GM23338 (cell line): ENCODE measurements at regions not wholly inside any gene's neighbourhood (a gene's known extent, or its start where the extent isn't known, plus 50 kb on each side); places are given as distances from the start of the nearest gene placed in this dataset.

Experiments used
- ATAC-seq: fragments of 200-7000 bp; cut with Tn5 transposase; 3 replicates; pipeline ENCODE4 v1.9.1; 2020
- DNase-seq: peaks from one replicate; pipeline ENCODE4 v3.0.0-alpha.2; 2015; ENCODE audit warnings: low spot score
- H2AFZ ChIP-seq: fragments of 200-600 bp; sonication (generic); 2 replicates; pipeline ENCODE4 v1.8.0; 2016; ENCODE audit warnings: antibody characterized with exemption, mild to moderate bottlenecking, moderate library complexity
- H3F3A ChIP-seq: fragments of 200-600 bp; sonication (generic); replicated peaks from 2 replicates; pipeline ENCODE4 v1.8.0; 2017; ENCODE audit warnings: antibody characterized with exemption, mixed run types, low read depth
- H3K27ac ChIP-seq: fragments of 200-600 bp; sonication (generic); 2 replicates; pipeline ENCODE4 v1.6.1; 2016; ENCODE audit warnings: low read depth
- H3K27me3 ChIP-seq: fragments of 200-600 bp; sonication (generic); 2 replicates; pipeline ENCODE4 v1.8.0; 2016; ENCODE audit warnings: mild to moderate bottlenecking, mixed run types, moderate library complexity; ENCODE audit not compliant: insufficient read depth
- H3K36me3 ChIP-seq: fragments of 200-600 bp; sonication (generic); 2 replicates; pipeline ENCODE4 v1.8.0; 2016; ENCODE audit warnings: mild to moderate bottlenecking; ENCODE audit not compliant: insufficient read depth
- H3K4me1 ChIP-seq: fragments of 200-600 bp; sonication (generic); 2 replicates; pipeline ENCODE4 v1.8.0; 2016; ENCODE audit warnings: mild to moderate bottlenecking, moderate library complexity; ENCODE audit not compliant: insufficient read depth
- H3K4me2 ChIP-seq: fragments of 200-600 bp; sonication (generic); 2 replicates; pipeline ENCODE4 v1.7.1; 2017; ENCODE audit warnings: mixed run types
- H3K4me3 ChIP-seq: fragments of 200-600 bp; sonication (generic); 2 replicates; pipeline ENCODE4 v1.6.1; 2016; ENCODE audit warnings: mixed run types
- H3K79me2 ChIP-seq: fragments of 200-600 bp; sonication (generic); replicated peaks from 2 replicates; pipeline ENCODE4 v1.8.0; 2017; ENCODE audit warnings: mild to moderate bottlenecking; ENCODE audit not compliant: insufficient read depth
- H3K9me2 ChIP-seq: fragments of 200-600 bp; sonication (generic); 2 replicates; pipeline ENCODE4 v1.8.0; 2017; ENCODE audit not compliant: insufficient read depth
- H4K20me1 ChIP-seq: fragments of 200-600 bp; sonication (generic); replicated peaks from 2 replicates; pipeline ENCODE4 v1.8.0; 2017; ENCODE audit warnings: mild to moderate bottlenecking; ENCODE audit not compliant: insufficient read depth
- H3K27ac Mint-ChIP-seq: 2 replicates; pipeline ENCODE4 v1.8.0; 2020; ENCODE audit warnings: inconsistent platforms, mild to moderate bottlenecking, moderate library complexity, mixed read lengths
- H3K27me3 Mint-ChIP-seq: 3 replicates; pipeline ENCODE4 v1.8.0; 2022; ENCODE audit warnings: low read depth, mild to moderate bottlenecking, moderate library complexity, mixed read lengths, inconsistent platforms; ENCODE audit not compliant: insufficient read depth, poor library complexity
- H3K36me3 Mint-ChIP-seq: 3 replicates; pipeline ENCODE4 v1.8.0; 2021; ENCODE audit warnings: low read depth, mild to moderate bottlenecking, inconsistent platforms, moderate library complexity, mixed read lengths
- H3K4me1 Mint-ChIP-seq: 3 replicates; pipeline ENCODE4 v1.8.0; 2020; ENCODE audit warnings: mild to moderate bottlenecking, inconsistent platforms, mixed read lengths
- H3K4me3 Mint-ChIP-seq: 3 replicates; pipeline ENCODE4 v1.8.0; 2021; ENCODE audit warnings: moderate library complexity, mild to moderate bottlenecking, inconsistent platforms, mixed read lengths
- H3K9me3 Mint-ChIP-seq: 3 replicates; pipeline ENCODE4 v1.8.0; 2020; ENCODE audit warnings: moderate library complexity, mild to moderate bottlenecking, inconsistent platforms, mixed read lengths
- EZH2 ChIP-seq: fragments of 200-600 bp; sonication (generic); IDR thresholded peaks from one replicate; pipeline ENCODE4 v1.8.0; 2017; ENCODE audit warnings: antibody characterized with exemption, mild to moderate bottlenecking, low read depth; ENCODE audit not compliant: unreplicated experiment
- JUNB ChIP-seq: IDR thresholded peaks from one replicate; pipeline ENCODE4 v1.6.1; 2016; ENCODE audit warnings: antibody characterized with exemption; ENCODE audit not compliant: unreplicated experiment
- TF ChIP-seq, protein P1 (sequence below): fragments of 250-450 bp; sonication (Bioruptor Pico); IDR thresholded peaks from 2 replicates; pipeline ENCODE4 v1.5.0; 2020; ENCODE audit warnings: mild to moderate bottlenecking, moderate library complexity
- TF ChIP-seq, protein P2 (sequence below): IDR thresholded peaks from one replicate; pipeline ENCODE4 v1.6.1; 2018; ENCODE audit warnings: antibody characterized with exemption; ENCODE audit not compliant: unreplicated experiment
- TF ChIP-seq, protein P3 (sequence below), 2 experiments: fragments of 200-600 bp in 1 of 2; sonication (generic) in 1 of 2; conservative IDR thresholded peaks; 2 replicates each; pipeline versions ENCODE4 v1.5.1 to v1.6.1; 2016 to 2017; ENCODE audit warnings: antibody characterized with exemption in 2 of 2, low read depth in 2 of 2, mild to moderate bottlenecking in 2 of 2, moderate library complexity in 1 of 2
- TF ChIP-seq, protein P4 (sequence below): IDR thresholded peaks from 2 replicates; pipeline ENCODE4 v1.6.1; 2016; ENCODE audit warnings: antibody characterized with exemption

DNA sequence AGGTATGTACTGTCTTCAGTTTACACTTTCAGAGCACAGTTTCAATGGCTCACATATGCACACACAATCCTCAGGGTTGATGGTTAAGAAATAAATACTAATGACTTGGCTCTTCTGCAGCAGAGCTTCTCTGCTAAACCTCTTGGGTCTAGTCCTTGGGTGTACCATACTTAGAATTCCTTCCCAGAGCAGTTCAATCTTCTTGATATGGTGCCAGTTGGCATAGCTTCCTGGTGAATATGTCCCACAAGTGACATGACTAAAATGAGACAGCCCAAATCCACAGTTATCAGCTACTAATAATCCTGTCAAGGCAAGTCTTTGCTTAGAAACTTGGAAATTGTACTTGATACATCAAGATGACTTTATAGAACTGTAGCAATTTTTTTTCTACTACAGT lies 654.4 kb downstream of the IQCM start:
- H3K4me3 ChIP-seq, result no peak overlapping the region
- H2AFZ ChIP-seq, result no peak overlapping the region
- peaks cover 14% of the 10 kb centered on the region; the same call in 1 of the 2 replicates for H3K4me1 ChIP-seq
- H3F3A ChIP-seq, result no peaks in the 10 kb centered on the region
- no peaks in the 10 kb centered on the region for H3K9me2 ChIP-seq
- H3K4me2 ChIP-seq, result no peak overlapping the region
- H3K4me3 Mint-ChIP-seq, result no peak overlapping the region
- H3K27me3 Mint-ChIP-seq, result no peaks in the 10 kb centered on the region
- H3K27me3 ChIP-seq, result no peaks in the 10 kb centered on the region
- no peaks in the 10 kb centered on the region for H4K20me1 ChIP-seq
- no peaks in the 10 kb centered on the region for H3K36me3 Mint-ChIP-seq
- H3K4me1 Mint-ChIP-seq, result peaks cover 22% of the 10 kb centered on the region
- no peak overlapping the region for H3K27ac Mint-ChIP-seq
- ATAC-seq (no peak), DNase-seq (no peak)
- H3K9me3 Mint-ChIP-seq, result no peaks in the 10 kb centered on the region
- no peaks in the 10 kb centered on the region for H3K36me3 ChIP-seq
- no peak overlapping the region for H3K27ac ChIP-seq
- no peaks in the 10 kb centered on the region for H3K79me2 ChIP-seq
- TF ChIP-seq, protein P1, sequence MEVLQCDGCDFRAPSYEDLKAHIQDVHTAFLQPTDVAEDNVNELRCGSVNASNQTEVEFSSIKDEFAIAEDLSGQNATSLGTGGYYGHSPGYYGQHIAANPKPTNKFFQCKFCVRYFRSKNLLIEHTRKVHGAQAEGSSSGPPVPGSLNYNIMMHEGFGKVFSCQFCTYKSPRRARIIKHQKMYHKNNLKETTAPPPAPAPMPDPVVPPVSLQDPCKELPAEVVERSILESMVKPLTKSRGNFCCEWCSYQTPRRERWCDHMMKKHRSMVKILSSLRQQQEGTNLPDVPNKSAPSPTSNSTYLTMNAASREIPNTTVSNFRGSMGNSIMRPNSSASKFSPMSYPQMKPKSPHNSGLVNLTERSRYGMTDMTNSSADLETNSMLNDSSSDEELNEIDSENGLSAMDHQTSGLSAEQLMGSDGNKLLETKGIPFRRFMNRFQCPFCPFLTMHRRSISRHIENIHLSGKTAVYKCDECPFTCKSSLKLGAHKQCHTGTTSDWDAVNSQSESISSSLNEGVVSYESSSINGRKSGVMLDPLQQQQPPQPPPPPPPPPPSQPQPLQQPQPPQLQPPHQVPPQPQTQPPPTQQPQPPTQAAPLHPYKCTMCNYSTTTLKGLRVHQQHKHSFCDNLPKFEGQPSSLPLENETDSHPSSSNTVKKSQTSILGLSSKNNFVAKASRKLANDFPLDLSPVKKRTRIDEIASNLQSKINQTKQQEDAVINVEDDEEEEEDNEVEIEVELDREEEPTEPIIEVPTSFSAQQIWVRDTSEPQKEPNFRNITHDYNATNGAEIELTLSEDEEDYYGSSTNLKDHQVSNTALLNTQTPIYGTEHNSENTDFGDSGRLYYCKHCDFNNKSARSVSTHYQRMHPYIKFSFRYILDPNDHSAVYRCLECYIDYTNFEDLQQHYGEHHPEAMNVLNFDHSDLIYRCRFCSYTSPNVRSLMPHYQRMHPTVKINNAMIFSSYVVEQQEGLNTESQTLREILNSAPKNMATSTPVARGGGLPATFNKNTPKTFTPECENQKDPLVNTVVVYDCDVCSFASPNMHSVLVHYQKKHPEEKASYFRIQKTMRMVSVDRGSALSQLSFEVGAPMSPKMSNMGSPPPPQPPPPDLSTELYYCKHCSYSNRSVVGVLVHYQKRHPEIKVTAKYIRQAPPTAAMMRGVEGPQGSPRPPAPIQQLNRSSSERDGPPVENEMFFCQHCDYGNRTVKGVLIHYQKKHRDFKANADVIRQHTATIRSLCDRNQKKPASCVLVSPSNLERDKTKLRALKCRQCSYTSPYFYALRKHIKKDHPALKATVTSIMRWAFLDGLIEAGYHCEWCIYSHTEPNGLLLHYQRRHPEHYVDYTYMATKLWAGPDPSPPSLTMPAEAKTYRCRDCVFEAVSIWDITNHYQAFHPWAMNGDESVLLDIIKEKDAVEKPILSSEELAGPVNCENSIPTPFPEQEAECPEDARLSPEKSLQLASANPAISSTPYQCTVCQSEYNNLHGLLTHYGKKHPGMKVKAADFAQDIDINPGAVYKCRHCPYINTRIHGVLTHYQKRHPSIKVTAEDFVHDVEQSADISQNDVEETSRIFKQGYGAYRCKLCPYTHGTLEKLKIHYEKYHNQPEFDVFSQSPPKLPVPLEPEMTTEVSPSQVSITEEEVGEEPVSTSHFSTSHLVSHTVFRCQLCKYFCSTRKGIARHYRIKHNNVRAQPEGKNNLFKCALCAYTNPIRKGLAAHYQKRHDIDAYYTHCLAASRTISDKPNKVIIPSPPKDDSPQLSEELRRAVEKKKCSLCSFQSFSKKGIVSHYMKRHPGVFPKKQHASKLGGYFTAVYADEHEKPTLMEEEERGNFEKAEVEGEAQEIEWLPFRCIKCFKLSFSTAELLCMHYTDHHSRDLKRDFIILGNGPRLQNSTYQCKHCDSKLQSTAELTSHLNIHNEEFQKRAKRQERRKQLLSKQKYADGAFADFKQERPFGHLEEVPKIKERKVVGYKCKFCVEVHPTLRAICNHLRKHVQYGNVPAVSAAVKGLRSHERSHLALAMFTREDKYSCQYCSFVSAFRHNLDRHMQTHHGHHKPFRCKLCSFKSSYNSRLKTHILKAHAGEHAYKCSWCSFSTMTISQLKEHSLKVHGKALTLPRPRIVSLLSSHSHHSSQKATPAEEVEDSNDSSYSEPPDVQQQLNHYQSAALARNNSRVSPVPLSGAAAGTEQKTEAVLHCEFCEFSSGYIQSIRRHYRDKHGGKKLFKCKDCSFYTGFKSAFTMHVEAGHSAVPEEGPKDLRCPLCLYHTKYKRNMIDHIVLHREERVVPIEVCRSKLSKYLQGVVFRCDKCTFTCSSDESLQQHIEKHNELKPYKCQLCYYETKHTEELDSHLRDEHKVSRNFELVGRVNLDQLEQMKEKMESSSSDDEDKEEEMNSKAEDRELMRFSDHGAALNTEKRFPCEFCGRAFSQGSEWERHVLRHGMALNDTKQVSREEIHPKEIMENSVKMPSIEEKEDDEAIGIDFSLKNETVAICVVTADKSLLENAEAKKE (CRISPR knock-in tag), result no peak
- TF ChIP-seq, protein P2, sequence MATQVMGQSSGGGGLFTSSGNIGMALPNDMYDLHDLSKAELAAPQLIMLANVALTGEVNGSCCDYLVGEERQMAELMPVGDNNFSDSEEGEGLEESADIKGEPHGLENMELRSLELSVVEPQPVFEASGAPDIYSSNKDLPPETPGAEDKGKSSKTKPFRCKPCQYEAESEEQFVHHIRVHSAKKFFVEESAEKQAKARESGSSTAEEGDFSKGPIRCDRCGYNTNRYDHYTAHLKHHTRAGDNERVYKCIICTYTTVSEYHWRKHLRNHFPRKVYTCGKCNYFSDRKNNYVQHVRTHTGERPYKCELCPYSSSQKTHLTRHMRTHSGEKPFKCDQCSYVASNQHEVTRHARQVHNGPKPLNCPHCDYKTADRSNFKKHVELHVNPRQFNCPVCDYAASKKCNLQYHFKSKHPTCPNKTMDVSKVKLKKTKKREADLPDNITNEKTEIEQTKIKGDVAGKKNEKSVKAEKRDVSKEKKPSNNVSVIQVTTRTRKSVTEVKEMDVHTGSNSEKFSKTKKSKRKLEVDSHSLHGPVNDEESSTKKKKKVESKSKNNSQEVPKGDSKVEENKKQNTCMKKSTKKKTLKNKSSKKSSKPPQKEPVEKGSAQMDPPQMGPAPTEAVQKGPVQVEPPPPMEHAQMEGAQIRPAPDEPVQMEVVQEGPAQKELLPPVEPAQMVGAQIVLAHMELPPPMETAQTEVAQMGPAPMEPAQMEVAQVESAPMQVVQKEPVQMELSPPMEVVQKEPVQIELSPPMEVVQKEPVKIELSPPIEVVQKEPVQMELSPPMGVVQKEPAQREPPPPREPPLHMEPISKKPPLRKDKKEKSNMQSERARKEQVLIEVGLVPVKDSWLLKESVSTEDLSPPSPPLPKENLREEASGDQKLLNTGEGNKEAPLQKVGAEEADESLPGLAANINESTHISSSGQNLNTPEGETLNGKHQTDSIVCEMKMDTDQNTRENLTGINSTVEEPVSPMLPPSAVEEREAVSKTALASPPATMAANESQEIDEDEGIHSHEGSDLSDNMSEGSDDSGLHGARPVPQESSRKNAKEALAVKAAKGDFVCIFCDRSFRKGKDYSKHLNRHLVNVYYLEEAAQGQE, result no peak
- TF ChIP-seq EZH2, result no peak
- TF ChIP-seq, protein P3, sequence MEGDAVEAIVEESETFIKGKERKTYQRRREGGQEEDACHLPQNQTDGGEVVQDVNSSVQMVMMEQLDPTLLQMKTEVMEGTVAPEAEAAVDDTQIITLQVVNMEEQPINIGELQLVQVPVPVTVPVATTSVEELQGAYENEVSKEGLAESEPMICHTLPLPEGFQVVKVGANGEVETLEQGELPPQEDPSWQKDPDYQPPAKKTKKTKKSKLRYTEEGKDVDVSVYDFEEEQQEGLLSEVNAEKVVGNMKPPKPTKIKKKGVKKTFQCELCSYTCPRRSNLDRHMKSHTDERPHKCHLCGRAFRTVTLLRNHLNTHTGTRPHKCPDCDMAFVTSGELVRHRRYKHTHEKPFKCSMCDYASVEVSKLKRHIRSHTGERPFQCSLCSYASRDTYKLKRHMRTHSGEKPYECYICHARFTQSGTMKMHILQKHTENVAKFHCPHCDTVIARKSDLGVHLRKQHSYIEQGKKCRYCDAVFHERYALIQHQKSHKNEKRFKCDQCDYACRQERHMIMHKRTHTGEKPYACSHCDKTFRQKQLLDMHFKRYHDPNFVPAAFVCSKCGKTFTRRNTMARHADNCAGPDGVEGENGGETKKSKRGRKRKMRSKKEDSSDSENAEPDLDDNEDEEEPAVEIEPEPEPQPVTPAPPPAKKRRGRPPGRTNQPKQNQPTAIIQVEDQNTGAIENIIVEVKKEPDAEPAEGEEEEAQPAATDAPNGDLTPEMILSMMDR (conservative IDR thresholded peaks at IDR 0.05; ENCODE audit: low read depth in 2 of 2), result no peak
- no peak for TF ChIP-seq JUNB
- TF ChIP-seq, protein P4, sequence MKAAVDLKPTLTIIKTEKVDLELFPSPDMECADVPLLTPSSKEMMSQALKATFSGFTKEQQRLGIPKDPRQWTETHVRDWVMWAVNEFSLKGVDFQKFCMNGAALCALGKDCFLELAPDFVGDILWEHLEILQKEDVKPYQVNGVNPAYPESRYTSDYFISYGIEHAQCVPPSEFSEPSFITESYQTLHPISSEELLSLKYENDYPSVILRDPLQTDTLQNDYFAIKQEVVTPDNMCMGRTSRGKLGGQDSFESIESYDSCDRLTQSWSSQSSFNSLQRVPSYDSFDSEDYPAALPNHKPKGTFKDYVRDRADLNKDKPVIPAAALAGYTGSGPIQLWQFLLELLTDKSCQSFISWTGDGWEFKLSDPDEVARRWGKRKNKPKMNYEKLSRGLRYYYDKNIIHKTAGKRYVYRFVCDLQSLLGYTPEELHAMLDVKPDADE, result no peak
